Esophagus squamous epithelium (tissue), 5 donors: ENCODE measurements at regions not wholly inside any gene's neighbourhood (a gene's known extent, or its start where the extent isn't known, plus 50 kb on each side); places are given as distances from the start of the nearest gene placed in this dataset.

ENCODE experiments used
- DNase-seq: peaks from one replicate; lab custom pipeline; 2025; lab: John Stamatoyannopoulos, UW
- H3K27ac ChIP-seq, 4 donors: fragments of 200-600 bp; sonication (generic); one replicate each; pipeline ENCODE4 v1.5.1; 2016 to 2019; ENCODE audit warnings: mild to moderate bottlenecking in 1 of 4
- H3K27me3 ChIP-seq, 4 donors: fragments of 200-600 bp; sonication (generic); 1 replicate in 3 of 4; 2 replicates in 1 of 4; pipeline versions ENCODE4 v1.5.1 to v1.6.0; 2017 to 2021; ENCODE audit warnings: antibody characterized with exemption in 1 of 4
- H3K36me3 ChIP-seq, 3 donors: fragments of 200-600 bp; sonication (generic); one replicate each; pipeline ENCODE4 v1.5.1; 2016 to 2019
- H3K4me1 ChIP-seq, 3 donors: fragments of 200-600 bp; sonication (generic); one replicate each; pipeline ENCODE4 v1.5.1; 2017 to 2019
- H3K4me3 ChIP-seq, 4 donors: fragments of 200-600 bp; sonication (generic); 1 replicate in 3 of 4; 2 replicates in 1 of 4; pipeline ENCODE4 v1.5.1; 2016 to 2019; ENCODE audit warnings: mild to moderate bottlenecking in 2 of 4, moderate library complexity in 1 of 4
- H3K9me3 ChIP-seq, 3 donors: fragments of 200-600 bp; sonication (generic); one replicate each; pipeline ENCODE4 v1.5.1; 2016 to 2019
- POLR2A ChIP-seq, 4 donors: fragments of 450-650 bp; IDR thresholded peaks; one replicate each; pipeline ENCODE4 v1.6.1; 2017; ENCODE audit warnings: antibody characterized with exemption in 4 of 4, mild to moderate bottlenecking in 4 of 4, moderate library complexity in 3 of 4
- WGBS, 2 donors: methylation state at CpG; one replicate each; pipeline ENCODE4 v1.1.5; 2018; 5-methylcytosine and 5-hydroxymethylcytosine counted together
- intact Hi-C: fragments of 100-400 bp; cut with DNase I; formaldehyde crosslinking; loops from one replicate; pipeline ENCODE4 v1.15.0; 2022
- TF ChIP-seq, protein P1 (sequence below), 6 experiments: fragments of 450-650 bp in 4 of 6; fragments of 200-600 bp in 2 of 6; sonication (generic) in 2 of 6; IDR thresholded peaks; one replicate each; pipeline ENCODE4 v1.5.1; 2016 to 2019; ENCODE audit warnings: antibody characterized with exemption in 6 of 6, mild to moderate bottlenecking in 4 of 6, moderate library complexity in 4 of 6
- donor health status: DM: yes; HTN: yes; CAD: no.

- Histone ChIP-seq H3K4me3 (no peak overlapping the region), H3K27ac (no peak overlapping the region), H3K27me3 (no peaks in the 10 kb centered on the region), H3K4me1 (no peaks in the 10 kb centered on the region), H3K36me3 (no peaks in the 10 kb centered on the region), H3K9me3 (no peaks in the 10 kb centered on the region)
- intact Hi-C loops: no loop called here
- 74 to 86% methylated on average over 8 of the region's 8 CpGs for WGBS, 2 donors
- TF ChIP-seq POLR2A (IDR thresholded peaks at IDR 0.05): no peak
- TF ChIP-seq, protein P1, sequence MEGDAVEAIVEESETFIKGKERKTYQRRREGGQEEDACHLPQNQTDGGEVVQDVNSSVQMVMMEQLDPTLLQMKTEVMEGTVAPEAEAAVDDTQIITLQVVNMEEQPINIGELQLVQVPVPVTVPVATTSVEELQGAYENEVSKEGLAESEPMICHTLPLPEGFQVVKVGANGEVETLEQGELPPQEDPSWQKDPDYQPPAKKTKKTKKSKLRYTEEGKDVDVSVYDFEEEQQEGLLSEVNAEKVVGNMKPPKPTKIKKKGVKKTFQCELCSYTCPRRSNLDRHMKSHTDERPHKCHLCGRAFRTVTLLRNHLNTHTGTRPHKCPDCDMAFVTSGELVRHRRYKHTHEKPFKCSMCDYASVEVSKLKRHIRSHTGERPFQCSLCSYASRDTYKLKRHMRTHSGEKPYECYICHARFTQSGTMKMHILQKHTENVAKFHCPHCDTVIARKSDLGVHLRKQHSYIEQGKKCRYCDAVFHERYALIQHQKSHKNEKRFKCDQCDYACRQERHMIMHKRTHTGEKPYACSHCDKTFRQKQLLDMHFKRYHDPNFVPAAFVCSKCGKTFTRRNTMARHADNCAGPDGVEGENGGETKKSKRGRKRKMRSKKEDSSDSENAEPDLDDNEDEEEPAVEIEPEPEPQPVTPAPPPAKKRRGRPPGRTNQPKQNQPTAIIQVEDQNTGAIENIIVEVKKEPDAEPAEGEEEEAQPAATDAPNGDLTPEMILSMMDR (IDR thresholded peaks at IDR 0.05): no peak
- no peak for DNase-seq
Measured at GRCh38 chrX:9330249-9330982, 134.4 kb upstream of the TBL1X start.

DNA sequence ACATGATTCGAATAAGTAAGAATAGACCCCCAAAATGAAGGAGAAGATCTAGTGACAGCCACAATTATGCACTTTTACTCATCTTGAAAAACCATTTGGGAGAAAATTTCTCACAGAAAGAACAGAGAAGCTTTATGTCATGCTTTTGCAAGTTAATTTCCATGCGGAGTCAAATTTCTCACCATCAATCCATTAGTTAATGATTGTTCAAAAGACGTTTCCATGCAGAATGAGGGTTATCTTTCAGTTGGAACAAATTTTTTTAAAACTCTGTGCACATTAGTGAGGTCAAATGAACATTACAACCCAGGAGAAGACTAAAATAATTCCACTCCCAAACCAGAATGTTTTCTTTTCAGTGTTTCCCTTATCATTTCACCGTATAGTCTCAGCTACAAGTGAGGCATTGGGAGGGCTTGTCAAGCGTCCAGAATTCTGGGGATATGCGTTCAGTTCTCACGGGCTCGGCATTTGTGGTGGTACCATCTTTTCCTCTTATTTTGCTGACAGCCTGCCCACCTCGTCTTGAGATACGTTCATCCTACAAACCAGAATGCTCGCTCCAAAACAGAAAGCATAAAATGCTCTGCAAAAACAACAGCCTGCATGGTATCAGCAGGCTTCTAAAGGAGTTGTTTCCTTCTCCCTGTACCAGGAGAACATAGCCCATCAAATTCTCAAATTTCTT is 130.8 kb upstream of the TBL1X start:
- H3K27ac ChIP-seq: no peak overlapping the region
- no peaks in the 10 kb centered on the region for H3K36me3 ChIP-seq
- intact Hi-C loops: no loop called here
- TF ChIP-seq, protein P1 (IDR thresholded peaks at IDR 0.05): no peak
- no peak for TF ChIP-seq POLR2A (IDR thresholded peaks at IDR 0.05)
- no peaks in the 10 kb centered on the region for H3K27me3 ChIP-seq
- no peaks in the 10 kb centered on the region for H3K4me1 ChIP-seq
- no peak overlapping the region for H3K4me3 ChIP-seq
- no peaks in the 10 kb centered on the region for H3K9me3 ChIP-seq
- DNase-seq: no peak
- WGBS, 2 donors: 73 to 78% methylated on average over 11 of the region's 11 CpGs

DNA sequence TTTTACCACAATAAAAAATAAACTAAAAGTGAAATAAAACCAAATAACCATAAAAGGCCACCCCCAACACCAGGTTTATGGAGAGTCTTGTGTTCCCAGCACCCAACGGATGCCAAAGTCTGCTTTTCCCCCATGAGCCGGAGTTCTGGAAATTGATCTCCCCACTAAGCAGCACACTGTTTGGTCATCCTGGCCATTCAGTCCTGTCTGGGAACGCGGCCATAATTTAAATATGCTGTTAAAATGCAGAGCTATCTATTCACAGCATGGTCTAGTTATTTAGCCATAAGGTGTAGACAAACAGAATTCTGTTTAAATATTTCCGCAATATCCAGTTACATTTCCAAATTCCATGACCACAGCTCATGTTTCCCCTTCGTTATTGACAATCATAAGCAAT is 129.6 kb upstream of the TBL1X start:
- no peaks in the 10 kb centered on the region for H3K27me3 ChIP-seq
- no peak for TF ChIP-seq POLR2A (IDR thresholded peaks at IDR 0.05)
- TF ChIP-seq, protein P1 (IDR thresholded peaks at IDR 0.05): no peak
- H3K4me1 ChIP-seq: peaks cover 0 to 9% (median 2%) of the 10 kb centered on the region in 3 donors
- DNase-seq: no peak
- H3K4me3 ChIP-seq: no peak overlapping the region
- no peak overlapping the region for H3K27ac ChIP-seq
- intact Hi-C loops: no loop called here
- H3K36me3 ChIP-seq: no peaks in the 10 kb centered on the region
- WGBS, 2 donors: 88 to 92% methylated on average over 4 to 6 of the region's 6 CpGs
- no peaks in the 10 kb centered on the region for H3K9me3 ChIP-seq

DNA sequence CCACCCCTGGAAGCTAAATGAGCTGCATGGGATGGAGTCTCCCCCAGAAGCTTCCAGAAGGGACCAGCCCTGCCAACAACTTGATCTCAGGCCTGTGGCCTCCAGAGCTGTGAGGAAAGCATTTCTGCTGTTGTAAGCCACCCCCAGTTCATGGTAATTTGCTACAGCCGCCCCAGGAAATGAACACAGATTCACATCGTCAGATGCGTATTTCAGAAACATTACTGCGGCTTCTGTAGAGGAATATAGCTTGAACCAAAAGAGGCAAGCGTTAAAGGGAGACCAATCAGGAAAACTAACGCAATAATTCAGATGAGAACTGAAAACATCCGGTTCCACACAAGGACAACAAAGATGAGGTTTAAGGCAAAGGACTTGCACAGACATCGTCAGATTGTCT is 128.4 kb upstream of the TBL1X start:
- 61 to 82% methylated on average over 7 to 8 of the region's 8 CpGs for WGBS, 2 donors
- H3K4me3 ChIP-seq: no peak overlapping the region
- intact Hi-C loops: no loop called here
- H3K9me3 ChIP-seq: no peaks in the 10 kb centered on the region
- no peaks in the 10 kb centered on the region for H3K27me3 ChIP-seq
- no peaks in the 10 kb centered on the region for H3K36me3 ChIP-seq
- DNase-seq: no peak
- no peak for TF ChIP-seq POLR2A (IDR thresholded peaks at IDR 0.05)
- TF ChIP-seq, protein P1 (IDR thresholded peaks at IDR 0.05): no peak
- peaks cover 4 to 21% (median 11%) of the 10 kb centered on the region in 3 donors for H3K4me1 ChIP-seq
- H3K27ac ChIP-seq: no peak overlapping the region

- no peak for DNase-seq
- Histone ChIP-seq H3K9me3 (no peaks in the 10 kb centered on the region), H3K4me3 (no peak overlapping the region), H3K27me3 (no peaks in the 10 kb centered on the region), H3K4me1 (peaks cover 4 to 26% (median 11%) of the 10 kb centered on the region in 3 donors), H3K27ac (no peak overlapping the region), H3K36me3 (no peaks in the 10 kb centered on the region)
- intact Hi-C loops: no loop called here
- WGBS, 2 donors: 58 to 75% methylated on average over 4 to 5 of the region's 5 CpGs
- TF ChIP-seq, protein P1 (IDR thresholded peaks at IDR 0.05): no peak
- TF ChIP-seq POLR2A (IDR thresholded peaks at IDR 0.05): no peak
Measured at GRCh38 chrX:9337046-9337445, 127.8 kb upstream of the TBL1X start.
